PC-9 (cell line): ENCODE measurements at regions not wholly inside any gene's neighbourhood (a gene's known extent, or its start where the extent isn't known, plus 50 kb on each side); places are given as distances from the start of the nearest gene placed in this dataset.

Source experiments
- EZH2 ChIP-seq: fragments of 200-600 bp; sonication (generic); IDR thresholded peaks from 2 replicates; pipeline ENCODE4 v1.8.0; 2017; ENCODE audit warnings: antibody characterized with exemption, low read depth
- TF ChIP-seq, protein P1 (sequence below): fragments of 200-600 bp; sonication (generic); conservative IDR thresholded peaks from 2 replicates; pipeline ENCODE4 v1.6.1; 2017; ENCODE audit warnings: mixed run types, antibody characterized with exemption, mild to moderate bottlenecking, moderate library complexity

DNA sequence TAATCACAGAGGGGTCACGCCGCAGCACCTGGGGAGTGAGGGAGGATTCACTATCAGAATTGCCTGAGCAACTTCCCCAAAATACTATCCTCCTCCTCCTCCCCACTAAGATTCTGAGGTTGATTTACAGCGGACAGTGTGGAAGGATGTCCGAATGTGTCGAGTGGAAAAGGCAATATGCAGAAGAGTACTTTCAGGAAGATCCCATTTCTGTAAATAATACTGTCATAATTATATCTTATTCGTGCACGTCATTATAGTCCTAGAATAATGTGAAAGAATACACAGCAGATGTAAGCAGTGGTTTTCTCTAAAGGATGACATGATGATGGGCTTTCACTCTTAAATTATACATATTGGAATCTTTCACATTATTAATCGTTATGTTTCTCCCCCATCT, 149.8 kb upstream of the NOCT start:
- TF ChIP-seq, protein P1, sequence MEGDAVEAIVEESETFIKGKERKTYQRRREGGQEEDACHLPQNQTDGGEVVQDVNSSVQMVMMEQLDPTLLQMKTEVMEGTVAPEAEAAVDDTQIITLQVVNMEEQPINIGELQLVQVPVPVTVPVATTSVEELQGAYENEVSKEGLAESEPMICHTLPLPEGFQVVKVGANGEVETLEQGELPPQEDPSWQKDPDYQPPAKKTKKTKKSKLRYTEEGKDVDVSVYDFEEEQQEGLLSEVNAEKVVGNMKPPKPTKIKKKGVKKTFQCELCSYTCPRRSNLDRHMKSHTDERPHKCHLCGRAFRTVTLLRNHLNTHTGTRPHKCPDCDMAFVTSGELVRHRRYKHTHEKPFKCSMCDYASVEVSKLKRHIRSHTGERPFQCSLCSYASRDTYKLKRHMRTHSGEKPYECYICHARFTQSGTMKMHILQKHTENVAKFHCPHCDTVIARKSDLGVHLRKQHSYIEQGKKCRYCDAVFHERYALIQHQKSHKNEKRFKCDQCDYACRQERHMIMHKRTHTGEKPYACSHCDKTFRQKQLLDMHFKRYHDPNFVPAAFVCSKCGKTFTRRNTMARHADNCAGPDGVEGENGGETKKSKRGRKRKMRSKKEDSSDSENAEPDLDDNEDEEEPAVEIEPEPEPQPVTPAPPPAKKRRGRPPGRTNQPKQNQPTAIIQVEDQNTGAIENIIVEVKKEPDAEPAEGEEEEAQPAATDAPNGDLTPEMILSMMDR = no peak
- no peak for TF ChIP-seq EZH2
